ENCODE measurements at regions not wholly inside any gene's neighbourhood (a gene's known extent, or its start where the extent isn't known, plus 50 kb on each side); places are given as distances from the start of the nearest gene placed in this dataset.

- DNase-seq, result peak; percentile 39 to 59
- no peaks in the 10 kb centered on the region for H3K36me3 ChIP-seq
- H3K27me3 ChIP-seq, result no peaks in the 10 kb centered on the region
- WGBS, 5 donors, result 13 to 29% (median 21%) methylated on average over 4 of the region's 4 CpGs
- no peak for TF ChIP-seq EP300 (IDR thresholded peaks at IDR 0.05)
- TF ChIP-seq POLR2AphosphoS5 (IDR thresholded peaks at IDR 0.05), result no peak
- TF ChIP-seq POLR2A (IDR thresholded peaks at IDR 0.05), result no peak
- no peak for TF ChIP-seq CTCF (IDR thresholded peaks at IDR 0.05)
- intact Hi-C loops (cut with DNase I; ENCODE audit: low total_unique reads), result no loop called here
- no peak overlapping the region for H3K27ac ChIP-seq
- no peak overlapping the region for H3K4me3 ChIP-seq
- H3K4me1 ChIP-seq, result peaks cover 0 to 10% (median 0%) of the 10 kb centered on the region in 4 donors
- no peaks in the 10 kb centered on the region for H3K9me3 ChIP-seq
Observed at GRCh38 chr3:8223766-8224165, 277.9 kb upstream of the LMCD1 start.

- no peak for DNase-seq
- Histone ChIP-seq H3K4me1 (peaks cover 0 to 10% (median 0%) of the 10 kb centered on the region in 4 donors), H3K27ac (no peak overlapping the region), H3K36me3 (no peaks in the 10 kb centered on the region), H3K27me3 (no peaks in the 10 kb centered on the region), H3K4me3 (no peak overlapping the region), H3K9me3 (no peaks in the 10 kb centered on the region)
- intact Hi-C loops (cut with DNase I; ENCODE audit: low total_unique reads), result no loop called here
- TF ChIP-seq CTCF (IDR thresholded peaks at IDR 0.05) (no peak), POLR2AphosphoS5 (IDR thresholded peaks at IDR 0.05) (no peak), POLR2A (IDR thresholded peaks at IDR 0.05) (no peak)
- WGBS, 5 donors, result 89 to 92% (median 89%) methylated on average over 6 of the region's 6 CpGs
Observed at GRCh38 chr3:8224941-8225340, 276.7 kb upstream of the LMCD1 start.

GRCh38 chr3:8233938-8234337, 267.7 kb upstream of the LMCD1 start:
- intact Hi-C loops (cut with DNase I; ENCODE audit: low total_unique reads), result no loop called here
- Histone ChIP-seq H3K4me3 (no peak overlapping the region), H3K36me3 (no peaks in the 10 kb centered on the region), H3K9me3 (no peaks in the 10 kb centered on the region), H3K4me1 (peaks cover 0 to 14% (median 3%) of the 10 kb centered on the region in 4 donors), H3K27ac (no peak overlapping the region), H3K27me3 (no peaks in the 10 kb centered on the region)
- 84 to 91% (median 87%) methylated on average over 2 of the region's 2 CpGs for WGBS, 5 donors
- DNase-seq, result no peak
- TF ChIP-seq POLR2A (IDR thresholded peaks at IDR 0.05), result no peak
- no peak for TF ChIP-seq CTCF (IDR thresholded peaks at IDR 0.05)
- TF ChIP-seq EP300 (IDR thresholded peaks at IDR 0.05), result no peak
- TF ChIP-seq POLR2AphosphoS5 (IDR thresholded peaks at IDR 0.05), result no peak

- intact Hi-C loops (cut with DNase I; ENCODE audit: low total_unique reads), result no loop called here
- H3K36me3 ChIP-seq, result no peaks in the 10 kb centered on the region
- no peaks in the 10 kb centered on the region for H3K9me3 ChIP-seq
- no peaks in the 10 kb centered on the region for H3K27me3 ChIP-seq
- DNase-seq, result no peak
- H3K4me1 ChIP-seq, result peaks cover 0 to 19% (median 8%) of the 10 kb centered on the region in 4 donors
- WGBS, 5 donors, result 64 to 98% (median 82%) methylated on average over 3 of the region's 3 CpGs
- H3K27ac ChIP-seq, result no peak overlapping the region
- TF ChIP-seq POLR2AphosphoS5 (IDR thresholded peaks at IDR 0.05) (no peak), CTCF (IDR thresholded peaks at IDR 0.05) (no peak), POLR2A (IDR thresholded peaks at IDR 0.05) (no peak)
- H3K4me3 ChIP-seq, result no peak overlapping the region
Observed at GRCh38 chr3:8236264-8236663, 265.4 kb upstream of the LMCD1 start.

All from stomach (tissue), 8 donors.